Cardiac fibroblast (primary cell): ENCODE measurements at regions not wholly inside any gene's neighbourhood (a gene's known extent, or its start where the extent isn't known, plus 50 kb on each side); places are given as distances from the start of the nearest gene placed in this dataset.

Experiments
- DNase-seq, 2 donors: peaks; one replicate each; pipeline versions ENCODE4 v3.0.0 to v3.0.0-alpha.2; 2010; ENCODE audit warnings: low read depth in 2 of 2
- H3K4me3 ChIP-seq, 2 donors: replicated peaks in 1 of 2; 1 replicate in 1 of 2; 2 replicates in 1 of 2; pipeline ENCODE4 v1.5.1; 2011; ENCODE audit warnings: low read depth in 2 of 2, low read length in 2 of 2, mild to moderate bottlenecking in 2 of 2, moderate library complexity in 1 of 2
- CTCF ChIP-seq: IDR thresholded peaks from one replicate; pipeline ENCODE4 v1.5.1; 2011; ENCODE audit warnings: low read depth, mild to moderate bottlenecking, low read length, inconsistent platforms

GRCh38 chr6:156582509-156582992 lies 194.6 kb upstream of the ARID1B start:
- DNase-seq, result no peak
- no peak overlapping the region for H3K4me3 ChIP-seq
- no peak for TF ChIP-seq CTCF

GRCh38 chr6:156579564-156579963 lies 197.6 kb upstream of the ARID1B start:
- no peak for TF ChIP-seq CTCF
- no peak overlapping the region for H3K4me3 ChIP-seq
- no peak for DNase-seq

- H3K4me3 ChIP-seq, result no peak overlapping the region
- no peak for DNase-seq
- no peak for TF ChIP-seq CTCF
These were observed 199.4 kb upstream of the ARID1B start for GRCh38 chr6:156577749-156578148.

GRCh38 chr6:156575361-156575760 lies 201.8 kb upstream of the ARID1B start:
- no peak for TF ChIP-seq CTCF
- no peak for DNase-seq
- no peak overlapping the region for H3K4me3 ChIP-seq

- H3K4me3 ChIP-seq, result no peak overlapping the region
- no peak for DNase-seq
- no peak for TF ChIP-seq CTCF
These were observed 212.4 kb upstream of the ARID1B start for GRCh38 chr6:156564807-156565149.

- peak; percentile 94 for TF ChIP-seq CTCF
- no peak overlapping the region for H3K4me3 ChIP-seq
- peak; percentile 71 to 72 for DNase-seq
These were observed 212.9 kb upstream of the ARID1B start for GRCh38 chr6:156564127-156564806.

- DNase-seq, result no peak
- no peak for TF ChIP-seq CTCF
- no peak overlapping the region for H3K4me3 ChIP-seq
These were observed 213.5 kb upstream of the ARID1B start for GRCh38 chr6:156563714-156564113.
